GM18868 (cell line): ENCODE measurements at regions not wholly inside any gene's neighbourhood (a gene's known extent, or its start where the extent isn't known, plus 50 kb on each side); places are given as distances from the start of the nearest gene placed in this dataset.
"Not testable (repeated sequence)": the region's sequence is repeated elsewhere in the genome, so short reads cannot be mapped to it uniquely, and the experiment has no call there.

Source experiments
- ATAC-seq: cut with Tn5 transposase; IDR thresholded peaks from one replicate; pipeline ENCODE4 v1.9.1; 2021; ENCODE audit warnings: mild to moderate bottlenecking, moderate library complexity; ENCODE audit not compliant: unreplicated experiment

- no peak for ATAC-seq
Observed at GRCh38 chr6:72457738-72458137, 164.1 kb upstream of the KCNQ5 start.

- no peak for ATAC-seq
Observed at GRCh38 chr6:72458521-72458920, 163.3 kb upstream of the KCNQ5 start.

GRCh38 chr6:72461144-72461543, 160.7 kb upstream of the KCNQ5 start:
- ATAC-seq: no peak

- no peak for ATAC-seq
Observed at GRCh38 chr6:72464246-72464645, 157.6 kb upstream of the KCNQ5 start.

GRCh38 chr6:72464791-72465691, 156.8 kb upstream of the KCNQ5 start:
- no peak for ATAC-seq

- no peak for ATAC-seq
Observed at GRCh38 chr6:72466471-72466870, 155.4 kb upstream of the KCNQ5 start.

- ATAC-seq: no peak
Observed at GRCh38 chr6:72466971-72467566, 154.8 kb upstream of the KCNQ5 start.

GRCh38 chr6:72469406-72469983, 152.4 kb upstream of the KCNQ5 start:
- not testable (repeated sequence) for ATAC-seq

- ATAC-seq: no peak
Observed at GRCh38 chr6:72476051-72476450, 145.8 kb upstream of the KCNQ5 start.

- no peak for ATAC-seq
Observed at GRCh38 chr6:72476646-72477045, 145.2 kb upstream of the KCNQ5 start.

GRCh38 chr6:72495441-72495840, 126.4 kb upstream of the KCNQ5 start:
- no peak for ATAC-seq

- ATAC-seq: no peak
Observed at GRCh38 chr6:72497186-72497585, 124.7 kb upstream of the KCNQ5 start.

GRCh38 chr6:72500669-72501068, 121.2 kb upstream of the KCNQ5 start:
- no peak for ATAC-seq

- no peak for ATAC-seq
Observed at GRCh38 chr6:72504406-72504805, 117.5 kb upstream of the KCNQ5 start.

GRCh38 chr6:72505446-72505845, 116.4 kb upstream of the KCNQ5 start:
- no peak for ATAC-seq

- no peak for ATAC-seq
Observed at GRCh38 chr6:72519871-72520270, 102.0 kb upstream of the KCNQ5 start.

GRCh38 chr6:72521684-72522083, 100.2 kb upstream of the KCNQ5 start:
- ATAC-seq: no peak

- peak; percentile 51 for ATAC-seq
Observed at GRCh38 chr6:72522735-72523141, 99.1 kb upstream of the KCNQ5 start.

GRCh38 chr6:72524011-72524645, 97.7 kb upstream of the KCNQ5 start:
- ATAC-seq: peak; percentile 62

GRCh38 chr6:72525821-72526510, 95.9 kb upstream of the KCNQ5 start:
- no peak for ATAC-seq

GRCh38 chr6:72530152-72530551, 91.7 kb upstream of the KCNQ5 start:
- ATAC-seq: no peak
